Gastrocnemius medialis (tissue), 4 donors: ENCODE measurements at regions not wholly inside any gene's neighbourhood (a gene's known extent, or its start where the extent isn't known, plus 50 kb on each side); places are given as distances from the start of the nearest gene placed in this dataset.

Source experiments
- ATAC-seq, 2 donors: fragments of 150-250 bp; one replicate each; pipeline ENCODE4 v1.9.1; 2016
- DNase-seq, 2 donors: peaks; one replicate each; pipeline ENCODE4 v3.0.0-alpha.2; 2019
- H3K27ac ChIP-seq, 4 donors: fragments of 200-600 bp; sonication (generic); 1 replicate in 1 of 4; 2 replicates in 3 of 4; pipeline ENCODE4 v1.5.1; 2016 to 2018; ENCODE audit warnings: mild to moderate bottlenecking in 2 of 4, moderate library complexity in 1 of 4
- H3K27me3 ChIP-seq, 3 donors: fragments of 200-600 bp; sonication (generic) in 2 of 3; 1 replicate in 1 of 3; 2 replicates in 2 of 3; pipeline versions ENCODE4 v1.5.1 to v1.6.0; 2016 to 2019; ENCODE audit warnings: mild to moderate bottlenecking in 1 of 3, moderate library complexity in 1 of 3
- H3K36me3 ChIP-seq, 2 donors: fragments of 200-600 bp; sonication (generic) in 1 of 2; one replicate each; pipeline ENCODE4 v1.5.1; 2017 to 2018
- H3K4me1 ChIP-seq, 2 donors: fragments of 200-600 bp; sonication (generic) in 1 of 2; one replicate each; pipeline ENCODE4 v1.5.1; 2016 to 2017; ENCODE audit warnings: mild to moderate bottlenecking in 2 of 2
- H3K4me3 ChIP-seq, 4 donors: fragments of 200-600 bp; sonication (generic) in 3 of 4; 1 replicate in 1 of 4; 2 replicates in 3 of 4; pipeline ENCODE4 v1.5.1; 2016 to 2019; ENCODE audit warnings: mild to moderate bottlenecking in 2 of 4
- H3K9me3 ChIP-seq, 3 donors: fragments of 200-600 bp; sonication (generic) in 2 of 3; 1 replicate in 1 of 3; 2 replicates in 2 of 3; pipeline ENCODE4 v1.5.1; 2016 to 2019
- POLR2A ChIP-seq, 2 donors: fragments of 450-650 bp; IDR thresholded peaks; one replicate each; pipeline ENCODE4 v1.6.1; 2017; ENCODE audit warnings: antibody characterized with exemption in 2 of 2, mild to moderate bottlenecking in 2 of 2, moderate library complexity in 2 of 2
- in situ Hi-C, 4 donors: fragments of 200-750 bp; cut with MboI; loops; one replicate each; pipeline versions ENCODE4 v1.15.0 to v1.8.0; 2017; ENCODE audit warnings: low sequenced_read_pairs in 4 of 4
- intact Hi-C: fragments of 100-400 bp; cut with DNase I; formaldehyde crosslinking; loops from one replicate; pipeline ENCODE4 v1.15.1; 2023; ENCODE audit warnings: low total_unique reads
- TF ChIP-seq, protein P1 (sequence below), 5 experiments: fragments of 450-650 bp in 3 of 5; fragments of 200-600 bp in 2 of 5; sonication (generic) in 2 of 5; IDR thresholded peaks in 4 of 5; conservative IDR thresholded peaks in 1 of 5; 1 replicate in 4 of 5; 2 replicates in 1 of 5; pipeline ENCODE4 v1.5.1; 2016 to 2019; ENCODE audit warnings: antibody characterized with exemption in 5 of 5, mild to moderate bottlenecking in 3 of 5, moderate library complexity in 3 of 5

DNA sequence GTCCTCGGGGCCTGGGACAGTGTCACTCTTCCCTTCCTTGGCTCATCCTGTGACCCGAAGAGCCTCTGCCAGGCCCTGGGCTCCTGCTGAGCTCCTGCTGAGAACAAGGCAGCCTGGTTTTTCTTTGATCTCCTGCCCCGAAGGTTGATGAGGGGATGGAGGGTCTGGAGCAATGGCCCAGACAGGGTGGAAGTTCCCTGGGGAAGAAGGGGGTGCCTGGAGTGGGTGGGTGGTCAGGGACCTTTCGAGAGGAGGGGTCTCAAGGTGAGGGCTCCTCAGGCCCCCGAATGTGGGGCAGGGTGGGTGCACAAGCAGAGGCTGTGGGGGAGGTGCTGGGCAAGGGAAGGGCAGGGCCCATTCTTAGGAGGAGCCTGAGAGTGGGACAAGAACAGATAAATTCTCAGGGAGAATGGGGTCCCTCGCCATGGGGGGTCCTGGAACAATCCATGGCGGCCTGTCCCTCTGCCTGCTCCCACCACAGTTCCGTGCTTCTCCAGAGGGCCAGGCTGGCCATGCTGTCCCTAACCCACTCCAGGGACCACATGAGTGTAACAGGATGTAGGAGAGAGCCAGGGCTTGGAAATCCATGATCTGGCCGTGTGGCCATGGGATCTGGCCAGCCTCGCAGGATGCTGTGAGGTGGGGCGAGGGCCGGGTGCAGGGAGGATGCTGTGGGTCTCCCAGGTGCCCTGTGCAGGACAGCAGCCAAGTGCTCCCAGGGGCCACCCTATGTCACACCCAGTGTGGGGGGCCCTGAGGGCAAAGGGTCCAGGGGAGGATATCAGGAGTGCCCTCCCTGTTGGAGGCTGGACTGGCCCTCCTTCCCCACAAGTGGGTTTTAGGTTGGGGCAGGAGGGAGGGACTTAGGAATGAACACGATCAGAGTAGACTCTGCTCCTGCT, 128.5 kb upstream of the LPCAT1 start:
- in situ Hi-C loops = no loop called here
- Histone ChIP-seq H3K36me3 (no peaks in the 10 kb centered on the region), H3K4me3 (no peak overlapping the region), H3K4me1 (no peaks in the 10 kb centered on the region), H3K27ac (no peak overlapping the region), H3K9me3 (no peaks in the 10 kb centered on the region), H3K27me3 (peaks cover 15 to 38% (median 26%) of the 10 kb centered on the region in 3 donors)
- intact Hi-C loops = no loop called here
- no peak for DNase-seq
- ATAC-seq = no peak
- TF ChIP-seq, protein P1, sequence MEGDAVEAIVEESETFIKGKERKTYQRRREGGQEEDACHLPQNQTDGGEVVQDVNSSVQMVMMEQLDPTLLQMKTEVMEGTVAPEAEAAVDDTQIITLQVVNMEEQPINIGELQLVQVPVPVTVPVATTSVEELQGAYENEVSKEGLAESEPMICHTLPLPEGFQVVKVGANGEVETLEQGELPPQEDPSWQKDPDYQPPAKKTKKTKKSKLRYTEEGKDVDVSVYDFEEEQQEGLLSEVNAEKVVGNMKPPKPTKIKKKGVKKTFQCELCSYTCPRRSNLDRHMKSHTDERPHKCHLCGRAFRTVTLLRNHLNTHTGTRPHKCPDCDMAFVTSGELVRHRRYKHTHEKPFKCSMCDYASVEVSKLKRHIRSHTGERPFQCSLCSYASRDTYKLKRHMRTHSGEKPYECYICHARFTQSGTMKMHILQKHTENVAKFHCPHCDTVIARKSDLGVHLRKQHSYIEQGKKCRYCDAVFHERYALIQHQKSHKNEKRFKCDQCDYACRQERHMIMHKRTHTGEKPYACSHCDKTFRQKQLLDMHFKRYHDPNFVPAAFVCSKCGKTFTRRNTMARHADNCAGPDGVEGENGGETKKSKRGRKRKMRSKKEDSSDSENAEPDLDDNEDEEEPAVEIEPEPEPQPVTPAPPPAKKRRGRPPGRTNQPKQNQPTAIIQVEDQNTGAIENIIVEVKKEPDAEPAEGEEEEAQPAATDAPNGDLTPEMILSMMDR (IDR thresholded peaks at IDR 0.05 in 4 of 5, conservative IDR thresholded peaks at IDR 0.05 in 1 of 5) = no peak
- TF ChIP-seq POLR2A (IDR thresholded peaks at IDR 0.05) = no peak

- no peak overlapping the region for H3K27ac ChIP-seq
- H3K4me1 ChIP-seq = no peaks in the 10 kb centered on the region
- H3K4me3 ChIP-seq = no peak overlapping the region
- no peaks in the 10 kb centered on the region for H3K9me3 ChIP-seq
- peaks cover 15 to 38% (median 26%) of the 10 kb centered on the region in 3 donors for H3K27me3 ChIP-seq
- no peak for ATAC-seq
- TF ChIP-seq POLR2A (IDR thresholded peaks at IDR 0.05) = no peak
- TF ChIP-seq, protein P1 (IDR thresholded peaks at IDR 0.05 in 4 of 5, conservative IDR thresholded peaks at IDR 0.05 in 1 of 5) = no peak
- intact Hi-C loops (no loop called here), in situ Hi-C loops (no loop called here)
- H3K36me3 ChIP-seq = no peaks in the 10 kb centered on the region
- no peak for DNase-seq
Observed at GRCh38 chr5:1651250-1651649, 127.5 kb upstream of the LPCAT1 start.

DNA sequence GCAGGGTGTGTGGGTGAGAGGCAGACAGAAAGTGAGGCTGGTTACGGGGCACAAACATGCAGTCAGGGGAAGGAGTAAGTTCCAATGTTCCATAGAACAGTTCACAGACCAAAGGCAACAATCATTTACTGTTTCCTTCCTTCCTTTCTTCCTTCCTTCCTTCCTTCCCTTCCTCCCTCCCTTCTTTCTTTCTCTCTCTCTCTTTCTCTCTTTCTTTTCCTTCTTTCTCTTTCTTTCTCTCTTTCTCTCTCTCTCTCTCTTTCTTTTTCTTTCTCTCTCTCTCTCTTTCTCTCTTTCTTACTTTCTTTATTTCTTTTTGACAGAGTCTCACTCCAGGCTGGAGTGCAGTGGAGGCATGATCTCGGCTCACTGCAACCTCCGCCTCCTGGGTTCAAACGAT, 125.8 kb upstream of the LPCAT1 start:
- in situ Hi-C loops = loop anchor here (25.0 kb wide), 2 partner anchors 262 to 487 kb away; no protein-coding TSS in a partner anchor
- TF ChIP-seq, protein P1 (IDR thresholded peaks at IDR 0.05 in 4 of 5, conservative IDR thresholded peaks at IDR 0.05 in 1 of 5) = no peak
- TF ChIP-seq POLR2A (IDR thresholded peaks at IDR 0.05) = no peak

GRCh38 chr5:1648806-1649205, 125.0 kb upstream of the LPCAT1 start:
- no peak for DNase-seq
- H3K27ac ChIP-seq = no peak overlapping the region
- intact Hi-C loops = loop anchor here (10.0 kb wide), 1 partner anchor 264 kb away; no protein-coding TSS in a partner anchor

More for the DNA sequence above, 125.8 kb upstream of the LPCAT1 start:
- Histone ChIP-seq H3K4me3 (no peak overlapping the region), H3K9me3 (no peaks in the 10 kb centered on the region), H3K27me3 (peaks cover 13 to 31% (median 20%) of the 10 kb centered on the region in 3 donors), H3K27ac (no peak overlapping the region), H3K36me3 (no peaks in the 10 kb centered on the region), H3K4me1 (no peaks in the 10 kb centered on the region)
- DNase-seq (no peak), ATAC-seq (no peak)
- intact Hi-C loops = loop anchor here (10.0 kb wide), 1 partner anchor 265 kb away; no protein-coding TSS in a partner anchor

More at GRCh38 chr5:1648806-1649205, 125.0 kb upstream of the LPCAT1 start:
- H3K36me3 ChIP-seq = no peaks in the 10 kb centered on the region
- no peak overlapping the region for H3K4me3 ChIP-seq
- no peak for ATAC-seq
- in situ Hi-C loops = loop anchor here (25.0 kb wide), 2 partner anchors 262 to 487 kb away; no protein-coding TSS in a partner anchor
- H3K27me3 ChIP-seq = peaks cover 13 to 31% (median 20%) of the 10 kb centered on the region in 3 donors
- no peaks in the 10 kb centered on the region for H3K4me1 ChIP-seq
- no peaks in the 10 kb centered on the region for H3K9me3 ChIP-seq
- TF ChIP-seq POLR2A (IDR thresholded peaks at IDR 0.05) = no peak
- TF ChIP-seq, protein P1 (IDR thresholded peaks at IDR 0.05 in 4 of 5, conservative IDR thresholded peaks at IDR 0.05 in 1 of 5) = no peak
